NT2/D1 (cell line): ENCODE measurements at regions not wholly inside any gene's neighbourhood (a gene's known extent, or its start where the extent isn't known, plus 50 kb on each side); places are given as distances from the start of the nearest gene placed in this dataset.

ENCODE experiments used
- SUZ12 ChIP-seq: IDR thresholded peaks from 2 replicates; pipeline ENCODE4 v1.6.1; 2011; ENCODE audit not compliant: insufficient read length, insufficient read depth; ENCODE audit errors: extremely low read depth
- YY1 ChIP-seq: IDR thresholded peaks from 2 replicates; pipeline ENCODE4 v1.6.1; 2011; ENCODE audit not compliant: insufficient read length, insufficient read depth
- ZNF274 ChIP-seq: IDR thresholded peaks from 2 replicates; pipeline ENCODE4 v1.6.1; 2011; ENCODE audit warnings: mild to moderate bottlenecking, low read depth, low read length

GRCh38 chr7:33742521-33742920, 162.8 kb upstream of the BMPER start:
- TF ChIP-seq ZNF274 = no peak
- TF ChIP-seq YY1 = no peak
- no peak for TF ChIP-seq SUZ12
